ENCODE measurements at regions not wholly inside any gene's neighbourhood (a gene's known extent, or its start where the extent isn't known, plus 50 kb on each side); places are given as distances from the start of the nearest gene placed in this dataset.

DNA sequence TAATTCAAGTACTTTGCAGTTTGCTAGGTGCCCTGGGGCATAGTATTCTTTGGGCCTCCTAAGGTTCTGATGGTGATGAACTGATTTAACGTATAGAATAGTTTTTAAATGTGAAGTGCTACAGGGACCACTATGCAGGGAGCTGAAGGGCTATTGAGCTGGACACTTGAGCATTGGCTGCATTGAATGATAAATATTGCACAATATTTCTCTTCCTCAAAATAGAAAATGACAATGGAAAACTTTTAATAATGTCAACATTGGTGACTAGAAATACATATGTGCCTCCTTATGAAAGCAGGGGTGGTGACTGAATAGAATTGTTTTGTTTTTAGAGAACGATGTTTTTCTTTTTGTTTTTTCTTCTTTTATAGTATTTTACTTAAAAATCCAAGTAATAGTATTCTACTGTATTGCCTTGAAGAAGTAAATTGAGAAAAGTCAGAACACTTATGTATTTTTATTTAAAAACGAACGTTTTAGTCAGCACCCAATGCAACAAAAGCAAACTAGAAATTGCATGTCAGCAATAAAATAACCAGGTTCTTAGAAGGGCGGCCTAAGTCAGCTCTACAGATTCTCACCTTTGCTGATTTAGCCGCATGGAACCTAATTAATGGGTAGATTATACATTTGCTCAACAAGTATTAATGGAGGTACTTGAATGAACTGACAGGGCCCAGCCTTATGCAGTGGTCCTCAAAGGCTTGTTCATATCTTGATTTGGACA is 244.0 kb upstream of the KLF6 start:
- CTCF ChIA-PET = no interaction called here
- H3K27ac ChIP-seq (ENCODE audit: low read length) = peak overlapping the region; percentile 42; the same call in 1 of the 2 replicates
- intact Hi-C loops (cut with micrococcal nuclease; ENCODE audit: unreplicated experiment) = no loop called here
- POLR2A ChIA-PET = no interaction called here
- H3K27me3 ChIP-seq (ENCODE audit: control insufficient read depth, insufficient read depth, low read length) = no peaks in the 10 kb centered on the region
- no peaks in the 10 kb centered on the region; the same call in 1 of the 2 replicates for H3K9me3 ChIP-seq (ENCODE audit: control insufficient read depth, insufficient read depth, low read depth, low read length)
- BruUV-seq (replicated peaks) = no TSS peak
- H3K4me3 ChIP-seq (ENCODE audit: low read depth in 2 of 2, low read length in 2 of 2) = no peak overlapping the region
- in situ Hi-C loops (cut with HindIII; ENCODE audit: low pct_unique_long_range_greater_than_20kb, low sequenced_read_pairs) = no loop called here
- TF ChIP-seq SIN3A (IDR thresholded peaks at IDR 0.05; ENCODE audit: borderline replicate concordance, insufficient read depth, low read depth, low read length) = no peak
- no peak for TF ChIP-seq POLR2AphosphoS5 (IDR thresholded peaks at IDR 0.05; ENCODE audit: low read depth, low read length)
- TF ChIP-seq, protein P1, sequence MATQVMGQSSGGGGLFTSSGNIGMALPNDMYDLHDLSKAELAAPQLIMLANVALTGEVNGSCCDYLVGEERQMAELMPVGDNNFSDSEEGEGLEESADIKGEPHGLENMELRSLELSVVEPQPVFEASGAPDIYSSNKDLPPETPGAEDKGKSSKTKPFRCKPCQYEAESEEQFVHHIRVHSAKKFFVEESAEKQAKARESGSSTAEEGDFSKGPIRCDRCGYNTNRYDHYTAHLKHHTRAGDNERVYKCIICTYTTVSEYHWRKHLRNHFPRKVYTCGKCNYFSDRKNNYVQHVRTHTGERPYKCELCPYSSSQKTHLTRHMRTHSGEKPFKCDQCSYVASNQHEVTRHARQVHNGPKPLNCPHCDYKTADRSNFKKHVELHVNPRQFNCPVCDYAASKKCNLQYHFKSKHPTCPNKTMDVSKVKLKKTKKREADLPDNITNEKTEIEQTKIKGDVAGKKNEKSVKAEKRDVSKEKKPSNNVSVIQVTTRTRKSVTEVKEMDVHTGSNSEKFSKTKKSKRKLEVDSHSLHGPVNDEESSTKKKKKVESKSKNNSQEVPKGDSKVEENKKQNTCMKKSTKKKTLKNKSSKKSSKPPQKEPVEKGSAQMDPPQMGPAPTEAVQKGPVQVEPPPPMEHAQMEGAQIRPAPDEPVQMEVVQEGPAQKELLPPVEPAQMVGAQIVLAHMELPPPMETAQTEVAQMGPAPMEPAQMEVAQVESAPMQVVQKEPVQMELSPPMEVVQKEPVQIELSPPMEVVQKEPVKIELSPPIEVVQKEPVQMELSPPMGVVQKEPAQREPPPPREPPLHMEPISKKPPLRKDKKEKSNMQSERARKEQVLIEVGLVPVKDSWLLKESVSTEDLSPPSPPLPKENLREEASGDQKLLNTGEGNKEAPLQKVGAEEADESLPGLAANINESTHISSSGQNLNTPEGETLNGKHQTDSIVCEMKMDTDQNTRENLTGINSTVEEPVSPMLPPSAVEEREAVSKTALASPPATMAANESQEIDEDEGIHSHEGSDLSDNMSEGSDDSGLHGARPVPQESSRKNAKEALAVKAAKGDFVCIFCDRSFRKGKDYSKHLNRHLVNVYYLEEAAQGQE (IDR thresholded peaks at IDR 0.05; ENCODE audit: insufficient read depth in 1 of 2, low read depth in 2 of 2, low read length in 1 of 2) = no peak
- TF ChIP-seq, protein P2, sequence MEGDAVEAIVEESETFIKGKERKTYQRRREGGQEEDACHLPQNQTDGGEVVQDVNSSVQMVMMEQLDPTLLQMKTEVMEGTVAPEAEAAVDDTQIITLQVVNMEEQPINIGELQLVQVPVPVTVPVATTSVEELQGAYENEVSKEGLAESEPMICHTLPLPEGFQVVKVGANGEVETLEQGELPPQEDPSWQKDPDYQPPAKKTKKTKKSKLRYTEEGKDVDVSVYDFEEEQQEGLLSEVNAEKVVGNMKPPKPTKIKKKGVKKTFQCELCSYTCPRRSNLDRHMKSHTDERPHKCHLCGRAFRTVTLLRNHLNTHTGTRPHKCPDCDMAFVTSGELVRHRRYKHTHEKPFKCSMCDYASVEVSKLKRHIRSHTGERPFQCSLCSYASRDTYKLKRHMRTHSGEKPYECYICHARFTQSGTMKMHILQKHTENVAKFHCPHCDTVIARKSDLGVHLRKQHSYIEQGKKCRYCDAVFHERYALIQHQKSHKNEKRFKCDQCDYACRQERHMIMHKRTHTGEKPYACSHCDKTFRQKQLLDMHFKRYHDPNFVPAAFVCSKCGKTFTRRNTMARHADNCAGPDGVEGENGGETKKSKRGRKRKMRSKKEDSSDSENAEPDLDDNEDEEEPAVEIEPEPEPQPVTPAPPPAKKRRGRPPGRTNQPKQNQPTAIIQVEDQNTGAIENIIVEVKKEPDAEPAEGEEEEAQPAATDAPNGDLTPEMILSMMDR (IDR thresholded peaks at IDR 0.05) = no peak
- TF ChIP-seq TCF7L2 (IDR thresholded peaks at IDR 0.05; ENCODE audit: low read depth, low read length) = no peak
- no peak for ATAC-seq
- H3K36me3 ChIP-seq (ENCODE audit: control insufficient read depth, insufficient read depth, low read length) = no peaks in the 10 kb centered on the region
- DNase-seq (ENCODE audit: low read depth, low spot score) = no peak
- peaks cover 4% of the 10 kb centered on the region; the same call in 1 of the 2 replicates for H3K4me1 ChIP-seq (ENCODE audit: control insufficient read depth, insufficient read depth, low read length)

DNA sequence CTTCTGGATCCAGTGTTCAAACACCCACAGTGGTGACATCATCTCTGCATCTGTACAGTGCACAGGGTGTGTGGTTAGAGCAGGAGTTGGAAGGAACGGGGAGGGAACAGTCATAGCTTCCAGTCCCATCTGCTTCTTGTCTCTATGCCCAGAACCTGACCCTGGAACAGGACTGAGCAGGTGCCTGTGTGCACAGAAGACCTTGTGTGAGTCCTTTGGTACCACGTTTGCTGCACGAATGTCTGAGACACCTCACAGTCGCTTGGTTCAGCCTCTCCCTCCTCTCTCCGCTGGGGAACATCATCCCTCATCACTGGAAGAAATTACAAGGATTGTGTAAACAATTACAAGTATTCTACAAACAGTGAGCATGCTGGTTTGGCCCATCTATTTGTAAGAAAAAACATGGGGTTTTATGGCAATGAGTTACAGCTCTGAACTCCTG is 243.0 kb upstream of the KLF6 start:
- ATAC-seq (no peak), DNase-seq (ENCODE audit: low read depth, low spot score) (no peak)
- BruUV-seq (replicated peaks) = no TSS peak
- CTCF ChIA-PET = no interaction called here
- peaks cover 4% of the 10 kb centered on the region; the same call in 1 of the 2 replicates for H3K4me1 ChIP-seq (ENCODE audit: control insufficient read depth, insufficient read depth, low read length)
- POLR2A ChIA-PET = no interaction called here
- no peaks in the 10 kb centered on the region for H3K36me3 ChIP-seq (ENCODE audit: control insufficient read depth, insufficient read depth, low read length)
- intact Hi-C loops (cut with micrococcal nuclease; ENCODE audit: unreplicated experiment) (no loop called here), in situ Hi-C loops (cut with HindIII; ENCODE audit: low pct_unique_long_range_greater_than_20kb, low sequenced_read_pairs) (no loop called here)
- peak overlapping the region; percentile 48; the same call in 1 of the 2 replicates for H3K27ac ChIP-seq (ENCODE audit: low read length)
- no peaks in the 10 kb centered on the region for H3K27me3 ChIP-seq (ENCODE audit: control insufficient read depth, insufficient read depth, low read length)
- TF ChIP-seq TCF7L2 (IDR thresholded peaks at IDR 0.05; ENCODE audit: low read depth, low read length) (no peak), POLR2AphosphoS5 (IDR thresholded peaks at IDR 0.05; ENCODE audit: low read depth, low read length) (no peak), SIN3A (IDR thresholded peaks at IDR 0.05; ENCODE audit: borderline replicate concordance, insufficient read depth, low read depth, low read length) (no peak)
- TF ChIP-seq, protein P1 (IDR thresholded peaks at IDR 0.05; ENCODE audit: insufficient read depth in 1 of 2, low read depth in 2 of 2, low read length in 1 of 2) = no peak
- TF ChIP-seq, protein P2 (IDR thresholded peaks at IDR 0.05) = no peak
- H3K9me3 ChIP-seq (ENCODE audit: control insufficient read depth, insufficient read depth, low read depth, low read length) = no peaks in the 10 kb centered on the region; the same call in 1 of the 2 replicates
- no peak overlapping the region for H3K4me3 ChIP-seq (ENCODE audit: low read depth in 2 of 2, low read length in 2 of 2)

Measured in Panc1 (cell line).